ENCODE measurements at regions not wholly inside any gene's neighbourhood (a gene's known extent, or its start where the extent isn't known, plus 50 kb on each side); places are given as distances from the start of the nearest gene placed in this dataset.

GRCh38 chr3:41126472-41126871 lies 72.8 kb upstream of the CTNNB1 start:
- no peaks in the 10 kb centered on the region for H4K20me1 ChIP-seq (ENCODE audit: insufficient read depth, low read length)
- DNase-seq (ENCODE audit: low spot score), result no peak
- no peak overlapping the region for H2AFZ ChIP-seq (ENCODE audit: low read length)
- no peak overlapping the region for H3K4me3 ChIP-seq (ENCODE audit: low read depth, low read length, poor library complexity, severe bottlenecking)
- H3K4me2 ChIP-seq (ENCODE audit: low read length), result no peak overlapping the region
- H3K9me2 ChIP-seq (ENCODE audit: insufficient read depth, low read length), result no peaks in the 10 kb centered on the region
- no peaks in the 10 kb centered on the region for H3K4me1 ChIP-seq (ENCODE audit: insufficient read depth, low read length, poor library complexity, severe bottlenecking)
- BruUV-seq (replicated peaks), result no TSS peak
- CTCF ChIA-PET (ENCODE audit: unreplicated experiment), result no interaction called here
- H3K27ac ChIP-seq (ENCODE audit: low read depth, low read length, poor library complexity, severe bottlenecking), result no peak overlapping the region
- H3K36me3 ChIP-seq (ENCODE audit: insufficient read depth, low read length), result no peaks in the 10 kb centered on the region
- POLR2A ChIA-PET, result interaction anchor here (0.5 to 0.6 kb wide), 2 partner anchors 9 to 567 kb away, joined by 3 read pairs; no protein-coding TSS in a partner anchor
- no peak for TF ChIP-seq EZH2phosphoT487 (IDR thresholded peaks at IDR 0.05; ENCODE audit: borderline replicate concordance, low read depth, low read length)
- TF ChIP-seq, protein P1, sequence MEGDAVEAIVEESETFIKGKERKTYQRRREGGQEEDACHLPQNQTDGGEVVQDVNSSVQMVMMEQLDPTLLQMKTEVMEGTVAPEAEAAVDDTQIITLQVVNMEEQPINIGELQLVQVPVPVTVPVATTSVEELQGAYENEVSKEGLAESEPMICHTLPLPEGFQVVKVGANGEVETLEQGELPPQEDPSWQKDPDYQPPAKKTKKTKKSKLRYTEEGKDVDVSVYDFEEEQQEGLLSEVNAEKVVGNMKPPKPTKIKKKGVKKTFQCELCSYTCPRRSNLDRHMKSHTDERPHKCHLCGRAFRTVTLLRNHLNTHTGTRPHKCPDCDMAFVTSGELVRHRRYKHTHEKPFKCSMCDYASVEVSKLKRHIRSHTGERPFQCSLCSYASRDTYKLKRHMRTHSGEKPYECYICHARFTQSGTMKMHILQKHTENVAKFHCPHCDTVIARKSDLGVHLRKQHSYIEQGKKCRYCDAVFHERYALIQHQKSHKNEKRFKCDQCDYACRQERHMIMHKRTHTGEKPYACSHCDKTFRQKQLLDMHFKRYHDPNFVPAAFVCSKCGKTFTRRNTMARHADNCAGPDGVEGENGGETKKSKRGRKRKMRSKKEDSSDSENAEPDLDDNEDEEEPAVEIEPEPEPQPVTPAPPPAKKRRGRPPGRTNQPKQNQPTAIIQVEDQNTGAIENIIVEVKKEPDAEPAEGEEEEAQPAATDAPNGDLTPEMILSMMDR (conservative IDR thresholded peaks at IDR 0.05; ENCODE audit: low read length), result no peak
- intact Hi-C loops (cut with micrococcal nuclease; ENCODE audit: unreplicated experiment), result no loop called here
- H3K79me2 ChIP-seq (ENCODE audit: insufficient read depth, low read depth, low read length), result no peaks in the 10 kb centered on the region
- no peaks in the 10 kb centered on the region for H3K9me3 ChIP-seq (ENCODE audit: low read length)

DNA sequence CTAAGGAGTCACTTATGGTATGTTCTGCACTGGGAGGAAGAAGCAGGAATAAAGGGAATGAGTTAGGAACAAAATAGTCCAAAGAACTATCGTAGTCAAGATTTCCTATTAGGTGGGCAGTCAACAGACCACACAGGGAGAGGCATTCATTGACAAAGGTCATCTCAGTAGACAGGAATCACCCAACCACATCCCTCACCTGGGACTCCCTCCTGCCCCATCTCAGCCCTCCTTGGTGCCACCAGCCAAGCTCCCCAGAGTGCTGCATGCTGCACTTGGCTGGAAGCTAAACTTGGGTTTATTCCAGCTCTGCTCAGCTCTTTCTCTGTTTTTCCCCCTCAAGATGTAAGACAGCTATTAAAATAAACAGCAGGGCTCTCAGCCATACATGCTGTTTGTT lies 72.3 kb upstream of the CTNNB1 start:
- Histone ChIP-seq H2AFZ (ENCODE audit: low read length) (no peak overlapping the region), H3K36me3 (ENCODE audit: insufficient read depth, low read length) (no peaks in the 10 kb centered on the region), H4K20me1 (ENCODE audit: insufficient read depth, low read length) (no peaks in the 10 kb centered on the region), H3K4me1 (ENCODE audit: insufficient read depth, low read length, poor library complexity, severe bottlenecking) (no peaks in the 10 kb centered on the region), H3K9me3 (ENCODE audit: low read length) (no peaks in the 10 kb centered on the region), H3K4me3 (ENCODE audit: low read depth, low read length, poor library complexity, severe bottlenecking) (no peak overlapping the region), H3K9me2 (ENCODE audit: insufficient read depth, low read length) (no peaks in the 10 kb centered on the region), H3K79me2 (ENCODE audit: insufficient read depth, low read depth, low read length) (no peaks in the 10 kb centered on the region), H3K27ac (ENCODE audit: low read depth, low read length, poor library complexity, severe bottlenecking) (no peak overlapping the region), H3K4me2 (ENCODE audit: low read length) (no peak overlapping the region)
- TF ChIP-seq, protein P1 (conservative IDR thresholded peaks at IDR 0.05; ENCODE audit: low read length), result no peak
- TF ChIP-seq EZH2phosphoT487 (IDR thresholded peaks at IDR 0.05; ENCODE audit: borderline replicate concordance, low read depth, low read length), result no peak
- no peak for DNase-seq (ENCODE audit: low spot score)
- ChIA-PET POLR2A (no interaction called here), CTCF (ENCODE audit: unreplicated experiment) (no interaction called here)
- intact Hi-C loops (cut with micrococcal nuclease; ENCODE audit: unreplicated experiment), result no loop called here
- no TSS peak for BruUV-seq (replicated peaks)

DNA sequence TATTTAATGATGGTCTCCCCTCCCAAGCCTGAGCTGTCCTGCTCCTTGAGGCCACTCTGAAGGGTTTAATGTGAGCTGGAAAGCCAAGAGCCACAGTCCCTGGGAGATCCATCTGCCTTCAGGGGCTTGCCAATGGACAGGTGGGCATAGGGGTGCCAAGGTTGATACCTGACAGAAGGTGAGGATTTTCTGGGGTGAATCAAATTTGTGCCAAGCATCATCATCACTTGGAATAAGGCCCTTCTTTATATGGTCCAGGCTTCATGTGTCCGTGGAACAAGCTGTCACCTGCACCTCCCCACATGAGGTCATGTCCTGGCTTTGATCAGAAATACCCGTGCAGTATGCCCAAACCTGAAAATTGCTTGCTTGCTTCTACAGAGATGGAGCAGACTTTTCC lies 71.9 kb upstream of the CTNNB1 start:
- H3K9me2 ChIP-seq (ENCODE audit: insufficient read depth, low read length), result no peaks in the 10 kb centered on the region
- no peaks in the 10 kb centered on the region for H3K4me1 ChIP-seq (ENCODE audit: insufficient read depth, low read length, poor library complexity, severe bottlenecking)
- H3K36me3 ChIP-seq (ENCODE audit: insufficient read depth, low read length), result no peaks in the 10 kb centered on the region
- intact Hi-C loops (cut with micrococcal nuclease; ENCODE audit: unreplicated experiment), result no loop called here
- CTCF ChIA-PET (ENCODE audit: unreplicated experiment), result no interaction called here
- no peaks in the 10 kb centered on the region for H3K79me2 ChIP-seq (ENCODE audit: insufficient read depth, low read depth, low read length)
- no peak overlapping the region for H3K27ac ChIP-seq (ENCODE audit: low read depth, low read length, poor library complexity, severe bottlenecking)
- no peaks in the 10 kb centered on the region for H3K9me3 ChIP-seq (ENCODE audit: low read length)
- no peak overlapping the region for H3K4me2 ChIP-seq (ENCODE audit: low read length)
- DNase-seq (ENCODE audit: low spot score), result no peak
- TF ChIP-seq, protein P1 (conservative IDR thresholded peaks at IDR 0.05; ENCODE audit: low read length), result no peak
- TF ChIP-seq EZH2phosphoT487 (IDR thresholded peaks at IDR 0.05; ENCODE audit: borderline replicate concordance, low read depth, low read length), result no peak
- POLR2A ChIA-PET, result no interaction called here
- H4K20me1 ChIP-seq (ENCODE audit: insufficient read depth, low read length), result no peaks in the 10 kb centered on the region
- BruUV-seq (replicated peaks), result no TSS peak
- no peak overlapping the region for H2AFZ ChIP-seq (ENCODE audit: low read length)
- H3K4me3 ChIP-seq (ENCODE audit: low read depth, low read length, poor library complexity, severe bottlenecking), result no peak overlapping the region

Data from OCI-LY7 (cell line).